Esophagus squamous epithelium (tissue), 5 donors: ENCODE measurements at regions not wholly inside any gene's neighbourhood (a gene's known extent, or its start where the extent isn't known, plus 50 kb on each side); places are given as distances from the start of the nearest gene placed in this dataset.

Source experiments
- DNase-seq: peaks from one replicate; lab custom pipeline; 2025; lab: John Stamatoyannopoulos, UW
- H3K27ac ChIP-seq, 4 donors: fragments of 200-600 bp; sonication (generic); one replicate each; pipeline ENCODE4 v1.5.1; 2016 to 2019; ENCODE audit warnings: mild to moderate bottlenecking in 1 of 4
- H3K27me3 ChIP-seq, 4 donors: fragments of 200-600 bp; sonication (generic); 1 replicate in 3 of 4; 2 replicates in 1 of 4; pipeline versions ENCODE4 v1.5.1 to v1.6.0; 2017 to 2021; ENCODE audit warnings: antibody characterized with exemption in 1 of 4
- H3K36me3 ChIP-seq, 3 donors: fragments of 200-600 bp; sonication (generic); one replicate each; pipeline ENCODE4 v1.5.1; 2016 to 2019
- H3K4me1 ChIP-seq, 3 donors: fragments of 200-600 bp; sonication (generic); one replicate each; pipeline ENCODE4 v1.5.1; 2017 to 2019
- H3K4me3 ChIP-seq, 4 donors: fragments of 200-600 bp; sonication (generic); 1 replicate in 3 of 4; 2 replicates in 1 of 4; pipeline ENCODE4 v1.5.1; 2016 to 2019; ENCODE audit warnings: mild to moderate bottlenecking in 2 of 4, moderate library complexity in 1 of 4
- H3K9me3 ChIP-seq, 3 donors: fragments of 200-600 bp; sonication (generic); one replicate each; pipeline ENCODE4 v1.5.1; 2016 to 2019
- CTCF ChIP-seq, 6 experiments: fragments of 450-650 bp in 4 of 6; fragments of 200-600 bp in 2 of 6; sonication (generic) in 2 of 6; IDR thresholded peaks; one replicate each; pipeline ENCODE4 v1.5.1; 2016 to 2019; ENCODE audit warnings: antibody characterized with exemption in 6 of 6, mild to moderate bottlenecking in 4 of 6, moderate library complexity in 4 of 6
- POLR2A ChIP-seq, 4 donors: fragments of 450-650 bp; IDR thresholded peaks; one replicate each; pipeline ENCODE4 v1.6.1; 2017; ENCODE audit warnings: antibody characterized with exemption in 4 of 4, mild to moderate bottlenecking in 4 of 4, moderate library complexity in 3 of 4
- WGBS, 2 donors: methylation state at CpG; one replicate each; pipeline ENCODE4 v1.1.5; 2018; 5-methylcytosine and 5-hydroxymethylcytosine counted together
- intact Hi-C: fragments of 100-400 bp; cut with DNase I; formaldehyde crosslinking; loops from one replicate; pipeline ENCODE4 v1.15.0; 2022
- donor health status: DM: yes; HTN: yes; CAD: no.

- Histone ChIP-seq H3K36me3 (no peaks in the 10 kb centered on the region), H3K27ac (no peak overlapping the region), H3K9me3 (no peaks in the 10 kb centered on the region), H3K4me3 (no peak overlapping the region), H3K27me3 (peaks cover 0 to 98% (median 2%) of the 10 kb centered on the region in 4 donors), H3K4me1 (peaks cover 0 to 13% (median 4%) of the 10 kb centered on the region in 3 donors)
- no peak for DNase-seq
- intact Hi-C loops: loop anchor here (5.0 kb wide), 1 partner anchor 167 kb away; no protein-coding TSS in a partner anchor
- 54 to 58% methylated on average over 5 of the region's 7 CpGs for WGBS, 2 donors
- TF ChIP-seq POLR2A (IDR thresholded peaks at IDR 0.05) (no peak), CTCF (IDR thresholded peaks at IDR 0.05) (no peak)
Measured at GRCh38 chr14:96744262-96744661, 52.9 kb upstream of the VRK1 start.

- 62 to 77% methylated on average over 2 to 4 of the region's 4 CpGs for WGBS, 2 donors
- TF ChIP-seq CTCF (IDR thresholded peaks at IDR 0.05): no peak
- no peak for TF ChIP-seq POLR2A (IDR thresholded peaks at IDR 0.05)
- Histone ChIP-seq H3K27me3 (peaks cover 0 to 98% (median 2%) of the 10 kb centered on the region in 4 donors), H3K27ac (no peak overlapping the region), H3K36me3 (no peaks in the 10 kb centered on the region), H3K4me3 (no peak overlapping the region), H3K4me1 (peaks cover 0 to 13% (median 4%) of the 10 kb centered on the region in 3 donors), H3K9me3 (no peaks in the 10 kb centered on the region)
- no peak for DNase-seq
- intact Hi-C loops: no loop called here
Measured at GRCh38 chr14:96745500-96746051, 51.6 kb upstream of the VRK1 start.

- no peak for DNase-seq
- H3K36me3 ChIP-seq: no peaks in the 10 kb centered on the region
- WGBS, 2 donors: 0 to 48% methylated on average over 1 to 3 of the region's 3 CpGs
- no peak for TF ChIP-seq POLR2A (IDR thresholded peaks at IDR 0.05)
- no peak for TF ChIP-seq CTCF (IDR thresholded peaks at IDR 0.05)
- peaks cover 0 to 97% (median 2%) of the 10 kb centered on the region in 4 donors for H3K27me3 ChIP-seq
- intact Hi-C loops: no loop called here
- no peaks in the 10 kb centered on the region for H3K9me3 ChIP-seq
- H3K4me1 ChIP-seq: peaks cover 0 to 9% (median 4%) of the 10 kb centered on the region in 3 donors
- no peak overlapping the region for H3K27ac ChIP-seq
- no peak overlapping the region for H3K4me3 ChIP-seq
Measured at GRCh38 chr14:96746101-96746500, 51.1 kb upstream of the VRK1 start.

- DNase-seq: no peak
- Histone ChIP-seq H3K36me3 (no peaks in the 10 kb centered on the region), H3K27ac (no peak overlapping the region), H3K9me3 (no peaks in the 10 kb centered on the region), H3K4me1 (no peaks in the 10 kb centered on the region), H3K4me3 (no peak overlapping the region), H3K27me3 (peaks cover 0 to 88% (median 0%) of the 10 kb centered on the region in 4 donors)
- TF ChIP-seq POLR2A (IDR thresholded peaks at IDR 0.05) (no peak), CTCF (IDR thresholded peaks at IDR 0.05) (no peak)
- WGBS, 2 donors: 82% methylated on average over 13 of the region's 13 CpGs
- intact Hi-C loops: no loop called here
Measured at GRCh38 chr14:96747006-96747405, 50.2 kb upstream of the VRK1 start.
